SK-N-SH (cell line): ENCODE measurements at regions not wholly inside any gene's neighbourhood (a gene's known extent, or its start where the extent isn't known, plus 50 kb on each side); places are given as distances from the start of the nearest gene placed in this dataset.

Experiments
- MXI1 ChIP-seq: IDR thresholded peaks from 2 replicates; pipeline ENCODE4 v1.6.1; 2012; ENCODE audit warnings: mild to moderate bottlenecking, low read depth, low read length, improper control_type of control experiment
- RFX5 ChIP-seq: IDR thresholded peaks from 2 replicates; pipeline ENCODE4 v1.6.1; 2012; ENCODE audit warnings: mild to moderate bottlenecking, improper control_type of control experiment, low read length
- TF ChIP-seq, protein P1 (sequence below): fragments of 200-600 bp; sonication (generic); IDR thresholded peaks from 2 replicates; pipeline ENCODE4 v1.6.1; 2017; ENCODE audit warnings: antibody characterized with exemption, mild to moderate bottlenecking, moderate library complexity
- TF ChIP-seq, protein P2 (sequence below): IDR thresholded peaks from 2 replicates; pipeline ENCODE4 v1.6.1; 2012; ENCODE audit warnings: mild to moderate bottlenecking, low read depth, low read length, moderate library complexity
- TF ChIP-seq, protein P3 (sequence below): fragments of 150-350 bp; IDR thresholded peaks from 2 replicates; pipeline ENCODE4 v1.6.1; 2017; ENCODE audit warnings: antibody characterized with exemption, low read length, low read depth, borderline replicate concordance

DNA sequence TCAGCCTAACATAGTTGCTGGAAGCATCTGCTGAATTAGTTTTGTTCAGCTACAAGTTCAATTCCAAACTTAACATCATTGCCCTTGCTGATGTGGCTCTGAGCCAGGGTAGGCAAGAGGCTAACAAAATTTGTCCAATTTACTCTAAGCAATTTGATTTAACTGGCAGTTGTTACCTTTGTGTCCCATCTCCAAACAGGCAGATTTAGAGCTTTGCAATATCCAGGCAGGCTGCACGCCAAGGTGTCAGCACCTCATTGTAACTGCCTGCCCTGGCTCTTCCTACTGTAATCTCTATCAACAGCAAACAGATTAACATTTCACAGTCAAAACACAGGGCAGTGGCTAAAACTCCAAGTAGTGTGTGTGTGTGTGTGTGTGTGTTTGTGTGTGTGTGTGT is 2070.6 kb downstream of the PCDH7 start:
- TF ChIP-seq, protein P1, sequence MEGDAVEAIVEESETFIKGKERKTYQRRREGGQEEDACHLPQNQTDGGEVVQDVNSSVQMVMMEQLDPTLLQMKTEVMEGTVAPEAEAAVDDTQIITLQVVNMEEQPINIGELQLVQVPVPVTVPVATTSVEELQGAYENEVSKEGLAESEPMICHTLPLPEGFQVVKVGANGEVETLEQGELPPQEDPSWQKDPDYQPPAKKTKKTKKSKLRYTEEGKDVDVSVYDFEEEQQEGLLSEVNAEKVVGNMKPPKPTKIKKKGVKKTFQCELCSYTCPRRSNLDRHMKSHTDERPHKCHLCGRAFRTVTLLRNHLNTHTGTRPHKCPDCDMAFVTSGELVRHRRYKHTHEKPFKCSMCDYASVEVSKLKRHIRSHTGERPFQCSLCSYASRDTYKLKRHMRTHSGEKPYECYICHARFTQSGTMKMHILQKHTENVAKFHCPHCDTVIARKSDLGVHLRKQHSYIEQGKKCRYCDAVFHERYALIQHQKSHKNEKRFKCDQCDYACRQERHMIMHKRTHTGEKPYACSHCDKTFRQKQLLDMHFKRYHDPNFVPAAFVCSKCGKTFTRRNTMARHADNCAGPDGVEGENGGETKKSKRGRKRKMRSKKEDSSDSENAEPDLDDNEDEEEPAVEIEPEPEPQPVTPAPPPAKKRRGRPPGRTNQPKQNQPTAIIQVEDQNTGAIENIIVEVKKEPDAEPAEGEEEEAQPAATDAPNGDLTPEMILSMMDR: no peak
- TF ChIP-seq RFX5: no peak
- TF ChIP-seq, protein P2, sequence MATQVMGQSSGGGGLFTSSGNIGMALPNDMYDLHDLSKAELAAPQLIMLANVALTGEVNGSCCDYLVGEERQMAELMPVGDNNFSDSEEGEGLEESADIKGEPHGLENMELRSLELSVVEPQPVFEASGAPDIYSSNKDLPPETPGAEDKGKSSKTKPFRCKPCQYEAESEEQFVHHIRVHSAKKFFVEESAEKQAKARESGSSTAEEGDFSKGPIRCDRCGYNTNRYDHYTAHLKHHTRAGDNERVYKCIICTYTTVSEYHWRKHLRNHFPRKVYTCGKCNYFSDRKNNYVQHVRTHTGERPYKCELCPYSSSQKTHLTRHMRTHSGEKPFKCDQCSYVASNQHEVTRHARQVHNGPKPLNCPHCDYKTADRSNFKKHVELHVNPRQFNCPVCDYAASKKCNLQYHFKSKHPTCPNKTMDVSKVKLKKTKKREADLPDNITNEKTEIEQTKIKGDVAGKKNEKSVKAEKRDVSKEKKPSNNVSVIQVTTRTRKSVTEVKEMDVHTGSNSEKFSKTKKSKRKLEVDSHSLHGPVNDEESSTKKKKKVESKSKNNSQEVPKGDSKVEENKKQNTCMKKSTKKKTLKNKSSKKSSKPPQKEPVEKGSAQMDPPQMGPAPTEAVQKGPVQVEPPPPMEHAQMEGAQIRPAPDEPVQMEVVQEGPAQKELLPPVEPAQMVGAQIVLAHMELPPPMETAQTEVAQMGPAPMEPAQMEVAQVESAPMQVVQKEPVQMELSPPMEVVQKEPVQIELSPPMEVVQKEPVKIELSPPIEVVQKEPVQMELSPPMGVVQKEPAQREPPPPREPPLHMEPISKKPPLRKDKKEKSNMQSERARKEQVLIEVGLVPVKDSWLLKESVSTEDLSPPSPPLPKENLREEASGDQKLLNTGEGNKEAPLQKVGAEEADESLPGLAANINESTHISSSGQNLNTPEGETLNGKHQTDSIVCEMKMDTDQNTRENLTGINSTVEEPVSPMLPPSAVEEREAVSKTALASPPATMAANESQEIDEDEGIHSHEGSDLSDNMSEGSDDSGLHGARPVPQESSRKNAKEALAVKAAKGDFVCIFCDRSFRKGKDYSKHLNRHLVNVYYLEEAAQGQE: no peak
- TF ChIP-seq, protein P3, sequence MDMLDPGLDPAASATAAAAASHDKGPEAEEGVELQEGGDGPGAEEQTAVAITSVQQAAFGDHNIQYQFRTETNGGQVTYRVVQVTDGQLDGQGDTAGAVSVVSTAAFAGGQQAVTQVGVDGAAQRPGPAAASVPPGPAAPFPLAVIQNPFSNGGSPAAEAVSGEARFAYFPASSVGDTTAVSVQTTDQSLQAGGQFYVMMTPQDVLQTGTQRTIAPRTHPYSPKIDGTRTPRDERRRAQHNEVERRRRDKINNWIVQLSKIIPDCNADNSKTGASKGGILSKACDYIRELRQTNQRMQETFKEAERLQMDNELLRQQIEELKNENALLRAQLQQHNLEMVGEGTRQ: no peak
- no peak for TF ChIP-seq MXI1
